ENCODE measurements at regions not wholly inside any gene's neighbourhood (a gene's known extent, or its start where the extent isn't known, plus 50 kb on each side); places are given as distances from the start of the nearest gene placed in this dataset.

DNA sequence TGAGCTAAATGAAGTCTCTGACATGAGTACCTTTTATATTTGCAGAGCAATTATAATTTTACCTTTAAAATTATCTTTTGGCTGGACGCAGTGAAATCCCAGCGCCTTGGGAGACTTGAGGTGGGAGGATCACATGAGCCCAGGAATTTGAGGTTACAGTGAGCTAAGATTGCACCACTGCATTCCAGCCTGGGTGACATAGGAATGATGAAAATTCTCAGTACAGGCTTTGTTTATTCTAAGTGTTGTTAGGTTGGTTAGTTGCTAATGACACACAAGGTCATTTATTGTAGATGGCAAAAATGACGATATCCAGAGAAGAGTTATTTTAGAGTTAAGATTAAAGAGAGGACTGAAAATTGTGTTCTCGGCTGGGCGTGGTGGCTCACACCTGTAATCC is 87.6 kb downstream of the XRCC2 start:
- H3K4me3 ChIP-seq (ENCODE audit: control extremely low read depth in 1 of 5, extremely low read depth in 1 of 5, insufficient read depth in 1 of 5, low read depth in 2 of 5, low read length in 4 of 5), result no peak overlapping the region
- Mint-ChIP-seq H3K9me3 (ENCODE audit: insufficient read depth) (no peaks in the 10 kb centered on the region), H3K4me3 (no peak overlapping the region), H3K27ac (no peak overlapping the region), H3K4me1 (no peaks in the 10 kb centered on the region), H3K27me3 (no peaks in the 10 kb centered on the region)
- H3K9ac ChIP-seq (ENCODE audit: low read length), result no peak overlapping the region
- POLR2A ChIA-PET, result no interaction called here
- 100% methylated on average over 2 of the region's 5 CpGs for WGBS (ENCODE audit: insufficient coverage)
- no peaks in the 10 kb centered on the region for H4K20me1 ChIP-seq (ENCODE audit: control insufficient read depth, insufficient read depth, low read length, poor library complexity, severe bottlenecking)
- ATAC-seq (ENCODE audit: low read depth) (no peak), DNase-seq (no peak)
- intact Hi-C loops (cut with micrococcal nuclease), result no loop called here
- H3K27ac ChIP-seq (ENCODE audit: low read length in 2 of 2), result no peak overlapping the region
- H3K36me3 ChIP-seq (replicated peaks in 1 of 2; ENCODE audit: control extremely low read depth in 1 of 2, control insufficient read depth in 1 of 2, extremely low read depth in 1 of 2, insufficient read depth in 2 of 2, low read length in 1 of 2), result no peaks in the 10 kb centered on the region
- no peaks in the 10 kb centered on the region for H3K79me2 ChIP-seq (ENCODE audit: control insufficient read depth, insufficient read depth, low read length)
- H3K27me3 ChIP-seq (replicated peaks in 1 of 4; ENCODE audit: control extremely low read depth in 1 of 4, control insufficient read depth in 3 of 4, insufficient read depth in 4 of 4, low read length in 3 of 4), result no peaks in the 10 kb centered on the region
- TF ChIP-seq EZH2 (IDR thresholded peaks at IDR 0.05; ENCODE audit: borderline replicate concordance, insufficient read depth, low read depth, low read length, poor library complexity, severe bottlenecking) (no peak), CTCF (IDR thresholded peaks at IDR 0.05) (no peak)
- no peak overlapping the region for H3K4me2 ChIP-seq (replicated peaks; ENCODE audit: low read depth, low read length, poor library complexity, severe bottlenecking)
- no peak overlapping the region for H2AFZ ChIP-seq (ENCODE audit: insufficient read depth, low read depth, low read length, poor library complexity, severe bottlenecking)
- H3K9me3 ChIP-seq (ENCODE audit: control extremely low read depth in 1 of 3, control insufficient read depth in 2 of 3, insufficient read depth in 1 of 3, low read length in 2 of 3), result no peaks in the 10 kb centered on the region
- H3K4me1 ChIP-seq (ENCODE audit: control insufficient read depth in 2 of 2, insufficient read depth in 2 of 2, low read length in 2 of 2), result no peaks in the 10 kb centered on the region
- CTCF ChIA-PET, result interaction anchor here (0.6 kb wide), 1 partner anchor 135 kb away, joined by 3 read pairs; no protein-coding TSS in a partner anchor

- no peak for DNase-seq
- Mint-ChIP-seq H3K4me3 (no peak overlapping the region), H3K27ac (no peak overlapping the region), H3K27me3 (no peaks in the 10 kb centered on the region), H3K9me3 (ENCODE audit: insufficient read depth) (no peaks in the 10 kb centered on the region), H3K4me1 (no peaks in the 10 kb centered on the region)
- no peaks in the 10 kb centered on the region for H3K4me1 ChIP-seq (ENCODE audit: control insufficient read depth in 2 of 2, insufficient read depth in 2 of 2, low read length in 2 of 2)
- H3K79me2 ChIP-seq (ENCODE audit: control insufficient read depth, insufficient read depth, low read length), result no peaks in the 10 kb centered on the region
- no CpG with 5 or more reads among the region's 1 CpG for WGBS (ENCODE audit: insufficient coverage)
- H2AFZ ChIP-seq (ENCODE audit: insufficient read depth, low read depth, low read length, poor library complexity, severe bottlenecking), result no peak overlapping the region
- H3K27ac ChIP-seq (ENCODE audit: low read length in 2 of 2), result no peak overlapping the region
- no peak for ATAC-seq (ENCODE audit: low read depth)
- intact Hi-C loops (cut with micrococcal nuclease), result no loop called here
- no peak for TF ChIP-seq EZH2 (IDR thresholded peaks at IDR 0.05; ENCODE audit: borderline replicate concordance, insufficient read depth, low read depth, low read length, poor library complexity, severe bottlenecking)
- no peak for TF ChIP-seq CTCF (IDR thresholded peaks at IDR 0.05)
- H3K27me3 ChIP-seq (replicated peaks in 1 of 4; ENCODE audit: control extremely low read depth in 1 of 4, control insufficient read depth in 3 of 4, insufficient read depth in 4 of 4, low read length in 3 of 4), result no peaks in the 10 kb centered on the region
- no peak overlapping the region for H3K9ac ChIP-seq (ENCODE audit: low read length)
- no peaks in the 10 kb centered on the region for H3K36me3 ChIP-seq (replicated peaks in 1 of 2; ENCODE audit: control extremely low read depth in 1 of 2, control insufficient read depth in 1 of 2, extremely low read depth in 1 of 2, insufficient read depth in 2 of 2, low read length in 1 of 2)
- ChIA-PET CTCF (no interaction called here), POLR2A (no interaction called here)
- no peak overlapping the region for H3K4me2 ChIP-seq (replicated peaks; ENCODE audit: low read depth, low read length, poor library complexity, severe bottlenecking)
- no peaks in the 10 kb centered on the region for H4K20me1 ChIP-seq (ENCODE audit: control insufficient read depth, insufficient read depth, low read length, poor library complexity, severe bottlenecking)
- H3K9me3 ChIP-seq (ENCODE audit: control extremely low read depth in 1 of 3, control insufficient read depth in 2 of 3, insufficient read depth in 1 of 3, low read length in 2 of 3), result no peaks in the 10 kb centered on the region
- H3K4me3 ChIP-seq (ENCODE audit: control extremely low read depth in 1 of 5, extremely low read depth in 1 of 5, insufficient read depth in 1 of 5, low read depth in 2 of 5, low read length in 4 of 5), result no peak overlapping the region
Observed at GRCh38 chr7:152587366-152587765, 88.6 kb downstream of the XRCC2 start.

Data from B cell (primary cell).